Inflammatory macrophage (primary cell): ENCODE measurements at regions not wholly inside any gene's neighbourhood (a gene's known extent, or its start where the extent isn't known, plus 50 kb on each side); places are given as distances from the start of the nearest gene placed in this dataset.
"Not testable (repeated sequence)": the region's sequence is repeated elsewhere in the genome, so short reads cannot be mapped to it uniquely, and the experiment has no call there.

Source experiments
- DNase-seq, 2 donors: peaks; one replicate each; pipeline ENCODE4 v3.0.0-alpha.2; 2020 to 2022

DNA sequence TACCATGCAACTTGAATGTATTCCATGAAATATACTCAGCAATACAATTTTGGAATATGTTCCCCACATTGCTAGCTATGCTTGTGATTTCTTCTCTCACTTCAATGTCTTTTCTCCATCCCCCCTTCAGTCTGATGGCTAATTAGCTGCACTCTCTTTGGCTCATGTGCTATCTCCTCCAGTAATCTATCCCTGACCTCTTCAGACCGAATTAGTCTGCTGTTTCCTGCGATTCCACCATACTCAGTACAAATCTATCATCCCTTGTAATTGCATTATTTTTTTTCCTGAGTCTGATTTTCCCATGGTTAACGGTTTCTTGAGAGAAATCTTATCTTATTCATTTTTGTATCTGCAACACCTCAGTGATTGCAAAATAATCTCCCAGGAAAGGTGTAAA is 360.7 kb upstream of the CDH10 start:
- no peak for DNase-seq

DNA sequence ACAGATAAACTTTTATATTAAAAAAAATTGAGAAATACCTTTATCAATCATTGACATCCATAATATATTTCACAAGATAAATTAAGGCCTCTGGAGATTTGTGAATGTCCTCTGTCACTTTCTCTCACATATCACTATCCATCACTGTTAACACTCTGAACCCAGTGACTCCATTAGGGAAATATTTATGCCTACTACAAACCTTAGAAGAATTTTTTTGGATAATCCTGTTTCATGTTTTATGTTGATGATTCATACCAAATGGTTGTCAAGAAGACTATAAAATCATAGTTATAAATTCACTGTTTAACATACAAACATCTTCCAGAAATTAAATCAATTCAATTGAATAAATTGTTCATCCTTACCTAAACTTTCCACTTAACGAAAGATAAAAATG is 357.6 kb upstream of the CDH10 start:
- no peak for DNase-seq

DNA sequence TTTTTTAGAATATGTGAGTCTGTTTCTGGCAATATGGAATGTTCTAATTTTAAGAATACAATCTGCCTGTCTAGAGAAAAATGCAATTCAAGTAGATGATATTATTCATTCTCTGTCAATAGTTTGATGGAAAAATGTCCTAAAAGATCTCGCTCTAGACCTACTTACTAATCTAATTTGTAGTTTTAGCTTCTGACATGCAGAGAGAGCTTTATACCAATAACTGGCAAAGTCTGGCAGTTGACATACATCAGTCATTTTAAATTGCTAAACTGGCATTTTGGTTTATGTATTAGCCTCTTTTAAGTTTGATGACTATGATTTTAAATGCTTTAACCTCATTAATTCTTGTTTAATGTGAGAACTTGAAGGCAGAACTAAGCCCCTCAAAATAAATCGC is 355.0 kb upstream of the CDH10 start:
- no peak for DNase-seq

DNA sequence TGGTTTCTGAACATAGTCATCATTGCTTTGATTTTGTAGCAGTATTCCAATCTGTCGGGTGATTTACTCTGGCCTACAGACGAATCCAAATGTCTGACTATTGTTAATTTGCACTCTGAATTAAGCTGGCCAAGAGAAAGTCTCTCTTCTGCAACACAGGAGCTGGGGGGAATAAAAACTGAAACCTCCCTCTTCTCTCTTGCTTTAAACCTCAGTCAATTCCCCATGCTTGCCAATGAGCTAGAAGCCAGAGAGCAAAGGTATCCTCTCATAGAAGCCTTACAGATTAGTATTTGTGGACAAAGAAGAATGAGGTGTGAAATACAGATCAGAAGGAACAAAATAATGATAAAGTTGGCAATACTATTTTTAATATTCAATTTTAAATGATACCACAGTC is 353.9 kb upstream of the CDH10 start:
- no peak for DNase-seq

DNA sequence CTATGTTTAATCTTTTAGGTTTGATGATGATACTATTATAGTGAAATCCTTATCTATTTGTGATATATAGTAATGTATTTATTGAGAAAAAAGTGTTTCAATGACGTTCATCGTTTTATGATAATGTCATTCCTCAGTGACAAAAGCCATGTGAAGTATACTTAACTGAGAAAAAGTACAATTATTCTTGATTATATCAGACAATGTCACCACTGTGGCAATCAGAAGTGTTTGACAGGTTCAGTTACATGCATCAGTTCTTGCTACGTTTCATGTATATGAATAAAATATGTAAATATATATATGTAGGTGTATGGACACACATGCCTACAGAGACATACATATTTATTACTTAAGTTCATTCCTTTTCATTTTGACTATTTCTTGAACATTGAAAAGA is 341.5 kb upstream of the CDH10 start:
- no peak for DNase-seq

DNA sequence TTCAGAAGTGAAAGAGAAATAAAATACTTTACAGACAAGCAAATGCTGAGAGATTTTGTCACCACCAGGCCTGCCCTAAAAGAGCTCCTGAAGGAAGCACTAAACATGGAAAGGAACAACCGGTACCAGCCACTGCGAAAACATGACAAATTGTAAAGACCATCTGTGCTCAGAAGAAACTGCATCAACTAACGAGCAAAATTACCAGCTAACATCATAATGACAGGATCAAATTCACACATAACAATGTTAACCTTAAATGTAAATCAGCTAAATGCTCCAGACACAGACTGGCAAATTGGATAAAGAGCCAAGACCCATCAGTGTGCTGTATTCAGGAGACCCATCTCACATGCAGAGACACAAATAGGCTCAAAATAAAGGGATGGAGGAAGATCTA is 333.8 kb upstream of the CDH10 start:
- not testable (repeated sequence) for DNase-seq

DNA sequence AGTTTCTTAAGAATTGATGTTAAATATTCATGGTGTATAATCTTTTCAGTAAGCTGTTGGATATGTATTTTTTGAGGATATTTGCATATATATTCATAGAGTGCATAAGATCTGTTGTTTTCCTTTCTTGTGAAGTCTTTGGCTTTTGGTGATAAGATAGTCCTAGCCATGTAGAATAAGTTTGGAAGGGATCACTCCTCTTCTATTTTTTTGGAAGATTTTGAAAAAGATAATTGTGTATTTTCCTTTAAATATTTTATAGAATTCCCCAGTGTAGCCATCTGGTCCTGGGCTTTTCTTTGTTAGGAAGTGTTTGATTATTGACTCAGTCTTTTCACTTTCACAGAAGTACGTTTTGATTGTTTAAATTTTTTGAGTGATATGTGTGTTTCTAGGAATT is 318.8 kb upstream of the CDH10 start:
- no peak for DNase-seq

DNA sequence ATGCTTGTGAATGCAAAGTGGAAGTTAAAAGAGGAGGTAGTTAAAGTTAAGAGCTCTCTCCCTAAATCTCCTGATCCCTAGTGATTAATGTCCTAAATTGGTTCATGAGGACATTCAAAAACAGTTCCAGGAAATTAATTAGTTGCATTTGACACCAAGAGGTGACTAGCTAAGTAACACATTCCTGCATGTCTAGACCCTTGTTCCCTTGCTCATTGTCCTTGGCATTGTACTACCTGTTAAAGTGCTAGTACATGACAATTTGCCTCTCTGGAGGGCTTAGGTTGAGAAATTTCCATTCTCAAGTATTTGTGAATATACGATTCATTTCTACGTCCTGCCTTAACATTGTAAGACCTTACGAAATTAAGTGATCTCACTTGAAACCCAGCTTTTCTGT is 278.6 kb upstream of the CDH10 start:
- DNase-seq = no peak

DNA sequence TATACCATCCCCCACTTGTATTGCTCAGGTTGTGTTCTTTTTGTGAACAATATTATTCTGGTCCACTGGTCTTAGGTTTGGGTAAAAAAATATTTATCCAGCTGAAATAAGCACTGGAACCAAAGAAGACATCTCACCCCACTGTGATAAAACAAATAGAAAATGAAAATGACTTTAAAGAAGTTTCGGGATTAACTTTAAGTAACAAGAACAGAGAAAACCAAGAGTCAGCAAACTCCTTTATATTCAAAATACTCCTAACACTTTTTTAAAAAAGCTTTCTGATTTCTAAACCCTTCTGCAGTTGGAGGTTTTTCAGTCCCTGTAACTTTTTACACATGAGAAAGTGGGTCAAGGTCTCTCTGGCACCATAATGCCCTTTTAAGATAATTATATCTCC is 273.9 kb upstream of the CDH10 start:
- no peak for DNase-seq

DNA sequence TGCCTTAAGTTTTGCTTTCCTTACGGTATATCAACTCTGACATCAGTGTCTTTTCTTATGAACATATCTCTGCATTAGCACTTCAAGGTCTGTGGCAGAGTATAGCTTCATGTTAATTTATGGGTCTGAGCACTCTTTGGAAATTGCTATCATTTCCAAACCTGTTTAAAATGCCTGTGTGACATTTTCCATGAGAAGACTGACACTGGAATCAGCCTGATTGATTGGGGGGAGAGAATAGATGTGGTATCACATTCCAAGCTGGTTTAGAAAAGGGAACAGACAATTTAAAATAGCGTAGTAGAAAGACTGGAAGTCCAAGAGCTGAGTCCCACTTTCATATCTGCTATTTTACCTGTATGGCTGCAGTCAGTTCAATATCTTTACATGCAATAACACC is 272.1 kb upstream of the CDH10 start:
- DNase-seq = no peak

DNA sequence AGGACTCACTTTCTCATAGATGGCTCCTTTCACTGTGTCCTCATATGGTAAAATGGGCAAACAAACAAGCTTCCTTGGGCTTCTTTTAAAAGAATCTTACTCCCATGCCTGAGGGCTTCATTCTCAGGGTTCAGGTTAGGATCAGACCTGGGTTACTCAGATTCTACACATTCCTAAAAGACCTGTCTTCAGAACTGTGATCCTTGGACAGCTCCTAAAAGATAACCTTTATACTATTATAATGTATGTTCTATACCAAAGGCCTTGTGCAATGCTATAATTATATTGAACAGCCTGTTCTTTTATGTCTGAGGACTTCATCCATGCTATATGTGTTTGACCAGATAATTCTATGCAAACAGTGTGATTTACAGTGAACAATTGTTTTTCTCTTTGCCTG is 264.4 kb upstream of the CDH10 start:
- DNase-seq = no peak

DNA sequence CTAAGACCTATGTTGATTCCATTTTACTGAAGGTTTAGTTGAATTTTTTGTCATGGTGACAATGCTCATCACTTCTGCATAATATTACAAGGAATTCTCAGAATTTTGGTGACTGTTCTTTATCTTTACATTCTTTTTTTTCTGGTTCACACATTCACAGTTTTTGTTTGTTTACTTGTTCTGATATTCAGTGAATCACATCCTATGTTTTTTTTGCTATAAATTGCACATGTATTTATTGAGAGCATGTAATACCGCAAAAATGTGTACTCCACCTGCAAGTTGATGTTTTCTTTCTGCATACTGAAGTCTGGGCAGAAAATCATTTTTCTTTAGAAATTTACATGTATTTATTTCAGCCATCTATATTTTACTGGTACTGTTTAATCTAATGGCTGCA is 261.9 kb upstream of the CDH10 start:
- DNase-seq = no peak

DNA sequence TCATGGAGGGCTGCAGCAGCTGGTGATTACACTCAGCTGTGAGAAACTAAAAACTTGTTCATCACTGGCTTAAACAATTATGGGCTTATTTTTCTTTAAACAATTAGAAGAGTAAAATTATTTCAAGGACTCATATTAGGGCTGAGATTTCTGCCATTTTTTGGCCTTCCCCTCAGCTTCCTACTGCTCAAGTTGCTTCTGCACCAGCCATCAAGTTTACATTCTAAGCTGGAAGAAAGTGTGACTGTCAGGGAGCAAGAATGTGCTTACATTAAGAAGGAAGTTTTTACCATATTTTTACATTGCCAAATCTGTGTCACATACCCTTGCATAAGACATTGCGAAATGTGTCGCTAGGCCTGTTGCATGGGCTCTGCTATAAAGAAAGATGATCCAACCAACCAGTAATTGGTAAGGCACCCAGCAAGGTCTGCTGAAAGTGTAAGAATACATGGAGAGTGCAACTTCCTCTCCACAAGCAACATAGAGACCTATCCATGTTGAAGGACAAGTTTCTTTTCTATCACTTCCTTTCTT is 260.3 kb upstream of the CDH10 start:
- peak; percentile 81 for DNase-seq

DNA sequence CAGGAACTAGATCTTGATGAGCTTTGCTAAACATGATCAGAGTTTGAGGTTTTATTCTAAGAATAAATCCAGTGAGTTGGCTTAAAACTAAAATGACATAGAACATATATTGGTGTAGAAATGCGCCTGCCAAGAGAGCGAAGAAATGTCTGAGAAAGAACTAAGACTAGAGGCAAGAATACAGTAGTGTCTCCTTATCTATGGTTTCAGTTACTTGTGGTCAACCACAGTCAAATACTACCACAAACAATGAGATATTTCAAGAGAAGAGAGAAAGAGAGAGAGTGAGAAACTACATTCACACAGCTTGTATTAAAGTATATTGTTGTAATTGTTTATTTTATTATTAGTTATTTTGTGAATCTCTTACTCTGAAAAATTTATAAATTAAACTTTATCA is 254.4 kb upstream of the CDH10 start:
- no peak for DNase-seq

DNA sequence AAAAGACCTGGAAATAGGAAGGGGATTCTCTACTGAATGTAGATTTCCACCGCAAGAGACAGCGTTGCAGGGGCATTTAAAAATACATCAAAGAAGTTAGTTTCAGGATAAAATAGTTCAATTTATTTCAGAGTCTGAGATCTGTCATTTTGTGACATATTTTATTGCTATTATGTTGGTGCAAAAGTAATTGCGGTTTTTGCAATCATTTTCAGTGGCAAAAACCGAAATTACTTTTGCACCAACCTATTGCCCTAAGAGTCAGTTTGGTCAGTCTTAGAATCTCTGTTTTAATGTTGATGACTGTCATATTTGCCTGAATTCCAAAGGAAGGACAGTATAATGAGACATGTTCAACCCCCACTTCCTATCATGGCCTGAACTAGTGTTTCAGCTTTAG is 219.5 kb upstream of the CDH10 start:
- DNase-seq = no peak

DNA sequence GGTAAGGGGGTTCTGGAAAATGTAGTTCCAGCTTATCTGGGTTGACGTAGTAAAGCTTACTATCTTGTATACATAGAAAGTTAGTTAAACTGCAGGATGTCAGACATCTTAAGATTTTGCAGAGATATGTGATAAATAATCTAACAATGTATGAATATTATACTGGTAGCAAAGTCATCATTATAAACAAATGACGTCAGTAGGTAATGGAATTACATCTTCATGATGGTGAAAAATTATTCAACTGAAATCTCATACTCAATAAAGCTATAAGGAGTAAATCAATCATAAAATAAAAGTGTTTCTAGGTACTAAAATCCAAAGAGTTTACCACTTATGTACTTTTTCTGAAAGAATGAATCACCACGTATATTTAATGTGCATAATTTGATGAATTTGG is 217.3 kb upstream of the CDH10 start:
- no peak for DNase-seq

DNA sequence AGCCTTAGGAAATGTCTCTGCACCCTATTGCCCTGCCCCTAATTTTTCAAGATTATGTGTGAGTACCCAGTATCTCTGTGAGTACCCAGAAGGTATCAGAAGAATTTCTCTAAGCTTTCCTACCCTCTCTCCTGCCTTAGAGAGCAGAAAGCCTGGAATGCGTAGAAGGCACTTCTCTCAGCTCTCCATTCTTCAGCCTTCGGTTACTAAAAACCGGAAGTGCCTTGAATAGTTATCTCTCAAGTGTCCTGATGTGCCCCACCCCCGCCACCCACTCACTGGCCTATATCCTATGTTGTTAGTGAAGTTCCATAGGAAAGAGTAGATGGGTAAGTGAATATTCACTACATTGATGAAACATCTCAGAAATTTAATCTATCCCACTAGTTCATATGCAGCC is 210.7 kb upstream of the CDH10 start:
- no peak for DNase-seq

DNA sequence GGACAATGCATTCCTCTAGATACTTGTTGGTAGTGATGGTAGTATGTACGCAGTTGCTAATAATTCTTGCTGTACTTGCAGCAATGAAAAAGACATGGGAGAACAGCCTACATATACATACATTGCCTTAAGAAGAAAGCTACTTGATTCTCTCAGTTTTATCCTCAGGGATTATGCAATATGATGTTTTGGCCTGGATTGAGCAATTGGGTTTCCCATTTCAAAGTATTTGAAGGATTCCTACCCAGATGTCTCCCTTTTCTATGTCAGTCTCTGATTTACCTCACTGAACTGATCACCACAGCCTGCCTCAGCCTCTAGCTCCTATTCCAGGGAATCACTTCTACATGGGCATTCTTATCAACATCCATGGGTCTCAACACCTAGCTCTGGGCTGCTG is 210.1 kb upstream of the CDH10 start:
- no peak for DNase-seq

DNA sequence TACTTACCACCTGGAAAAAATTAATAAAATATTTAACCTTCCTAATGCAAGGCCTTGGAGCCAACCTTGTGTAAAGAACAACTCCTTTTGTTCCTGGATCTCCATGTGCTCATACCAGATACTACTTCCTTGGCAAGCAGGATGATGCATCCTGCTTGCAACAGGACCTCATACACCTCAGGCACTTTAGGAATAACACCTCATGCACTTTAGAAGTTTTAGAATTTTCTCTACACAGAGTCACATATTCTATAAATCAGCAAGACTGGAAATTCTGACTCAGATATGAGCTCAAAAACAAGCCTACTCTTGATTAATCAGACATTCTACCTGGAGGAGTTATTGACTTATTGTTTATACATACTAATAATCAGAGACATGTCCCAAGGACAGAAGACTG is 209.6 kb upstream of the CDH10 start:
- DNase-seq = no peak

DNA sequence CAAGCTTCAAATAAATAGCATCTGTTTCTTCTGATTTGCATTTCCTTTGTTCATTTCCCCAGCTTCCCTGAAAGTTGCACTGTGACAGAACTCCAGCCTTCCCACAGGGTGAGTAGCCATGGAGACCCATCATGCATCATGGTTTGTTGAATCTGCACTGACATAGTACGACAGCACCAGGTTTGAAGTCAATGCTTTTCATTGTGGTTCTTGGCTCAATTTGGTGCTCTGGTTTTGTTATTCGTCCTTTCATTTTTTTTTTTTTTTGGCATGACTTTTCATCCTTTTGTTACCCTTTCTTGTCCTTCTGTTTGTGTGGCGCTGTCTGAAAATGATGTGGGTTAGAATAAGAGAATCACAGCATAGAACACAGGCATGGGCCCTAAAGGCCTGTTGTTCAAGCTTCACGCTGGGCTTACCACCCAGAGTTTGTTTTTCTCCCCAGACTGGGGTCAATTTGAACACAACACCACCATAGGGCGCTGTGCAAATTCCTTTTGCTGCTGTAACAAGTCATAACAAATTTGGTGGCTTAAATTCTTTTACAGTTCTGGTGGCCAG is 206.2 kb upstream of the CDH10 start:
- DNase-seq = no peak

DNA sequence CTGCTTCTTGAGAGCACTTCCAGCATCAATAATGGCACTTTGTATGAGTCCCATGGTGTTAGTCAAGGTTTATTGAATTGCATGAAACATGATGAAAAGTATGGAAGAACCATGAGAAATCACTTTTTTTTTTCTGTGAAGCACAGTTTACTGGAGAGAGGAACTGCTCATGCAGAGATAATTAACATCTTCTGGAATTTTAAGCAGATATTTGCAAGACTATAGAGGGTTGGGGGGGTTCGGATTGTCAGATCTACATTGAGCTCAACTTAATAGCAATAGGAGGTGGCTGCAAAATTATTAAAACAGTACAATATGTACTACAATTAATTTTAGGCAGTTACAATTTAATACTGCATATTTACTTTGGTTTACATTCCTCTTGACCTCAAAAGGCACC is 204.4 kb upstream of the CDH10 start:
- DNase-seq = no peak

DNA sequence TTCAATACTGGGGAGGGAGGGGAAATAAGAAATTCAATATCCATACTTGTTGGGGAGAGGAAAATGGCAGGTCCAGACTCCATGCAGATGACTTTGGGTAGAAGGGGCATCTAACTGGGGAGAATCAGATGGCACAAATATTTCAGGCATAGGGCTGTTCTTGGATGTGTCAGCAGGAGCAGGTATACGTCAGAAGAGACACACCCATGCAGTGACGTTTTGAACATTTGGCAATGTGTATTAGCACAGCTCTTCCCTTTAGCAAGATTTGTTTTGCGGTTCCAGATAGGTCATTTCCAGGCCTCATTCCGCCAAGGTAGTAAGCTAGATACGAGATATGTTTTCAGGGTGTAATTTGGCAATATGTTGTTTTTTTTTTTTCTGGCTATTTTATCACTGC is 187.2 kb upstream of the CDH10 start:
- DNase-seq = no peak

DNA sequence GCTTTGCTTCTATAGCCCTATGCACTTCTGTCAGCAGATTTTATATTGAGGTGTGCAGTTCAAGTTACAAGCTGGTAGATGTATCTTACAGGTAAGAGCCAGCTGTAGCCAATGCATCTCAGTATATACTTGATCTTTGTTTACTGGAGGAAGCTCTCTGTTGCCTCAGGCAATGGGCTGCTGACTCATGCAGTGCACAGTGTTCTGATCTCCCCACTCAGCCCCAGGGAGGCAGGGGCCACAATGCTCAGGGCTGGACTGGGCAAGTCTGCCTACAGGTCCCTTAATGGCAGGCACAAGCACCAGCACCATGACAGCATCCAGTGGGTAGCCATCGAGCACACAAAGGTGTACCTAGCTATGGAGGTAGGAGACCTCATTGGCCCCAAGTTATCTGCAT is 178.8 kb upstream of the CDH10 start:
- DNase-seq = no peak

DNA sequence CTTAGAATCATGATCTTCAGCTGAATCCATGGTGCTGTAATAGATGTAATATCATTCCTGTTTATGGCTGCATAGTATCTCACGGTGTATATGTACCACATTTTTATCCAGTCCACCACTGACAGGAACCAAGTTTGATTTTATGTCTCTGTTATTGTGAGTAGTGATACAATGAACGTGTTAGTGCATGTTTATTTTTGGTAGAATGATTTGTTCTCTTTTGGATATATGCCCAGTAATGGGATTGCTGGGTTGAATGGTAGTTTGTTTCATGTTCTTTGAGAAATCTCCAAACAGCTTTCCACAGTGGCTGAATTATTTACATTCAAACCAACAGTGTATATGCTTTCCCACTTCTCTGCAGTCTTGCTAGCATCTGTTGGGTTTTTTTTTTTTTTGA is 175.1 kb upstream of the CDH10 start:
- DNase-seq = no peak

DNA sequence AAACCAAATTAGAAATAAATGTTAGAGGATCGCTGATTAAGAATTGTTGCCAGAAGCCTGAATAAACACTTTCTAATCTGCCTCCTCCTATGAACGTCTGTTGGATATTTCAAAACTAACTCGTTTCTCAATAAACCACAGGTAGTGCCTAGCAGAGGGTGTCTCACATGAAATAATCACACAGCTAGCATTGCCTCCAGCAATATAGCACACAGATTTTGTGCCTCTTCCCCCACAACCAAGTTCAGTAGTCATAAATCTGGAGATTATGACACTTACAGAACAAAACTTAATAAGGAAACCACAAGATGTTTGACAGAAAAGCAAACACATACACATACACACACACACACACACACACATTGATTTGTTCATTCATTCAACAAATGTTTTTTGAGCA is 173.2 kb upstream of the CDH10 start:
- DNase-seq = no peak

DNA sequence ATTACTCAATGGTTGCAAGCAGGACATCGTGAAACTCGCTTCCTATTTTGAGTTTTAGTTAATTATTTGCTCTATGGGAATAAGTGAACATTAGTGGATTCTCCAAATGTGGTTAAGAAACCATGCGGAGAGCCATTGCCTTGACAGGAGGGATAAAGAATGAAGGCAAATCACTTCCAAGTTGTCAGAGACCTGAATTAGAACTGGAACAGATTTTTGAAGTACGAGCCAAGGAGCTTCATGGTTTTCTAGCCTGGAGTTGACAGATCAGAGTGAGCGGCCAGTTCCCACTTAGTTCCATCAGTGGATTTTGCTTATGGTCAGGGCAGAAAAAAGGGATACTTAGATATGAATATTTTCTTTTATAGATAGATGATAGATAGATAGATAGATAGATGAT is 171.4 kb upstream of the CDH10 start:
- DNase-seq = no peak
